HL-60 (cell line): ENCODE measurements at regions not wholly inside any gene's neighbourhood (a gene's known extent, or its start where the extent isn't known, plus 50 kb on each side); places are given as distances from the start of the nearest gene placed in this dataset.

Experiments
- CTCF ChIP-seq: IDR thresholded peaks from one replicate; pipeline ENCODE4 v1.5.1; 2011; ENCODE audit warnings: low read length, control low read depth, inconsistent platforms; ENCODE audit not compliant: insufficient read depth
- POLR2AphosphoS5 ChIP-seq: IDR thresholded peaks from 2 replicates; pipeline ENCODE4 v1.6.1; 2012; ENCODE audit warnings: low read depth
- REST ChIP-seq: IDR thresholded peaks from 2 replicates; pipeline ENCODE4 v1.6.1; 2012; ENCODE audit warnings: low read depth; ENCODE audit not compliant: insufficient replicate concordance
- SPI1 ChIP-seq: IDR thresholded peaks from 2 replicates; pipeline ENCODE4 v1.6.1; 2012; ENCODE audit warnings: low read depth, mild to moderate bottlenecking, borderline replicate concordance

DNA sequence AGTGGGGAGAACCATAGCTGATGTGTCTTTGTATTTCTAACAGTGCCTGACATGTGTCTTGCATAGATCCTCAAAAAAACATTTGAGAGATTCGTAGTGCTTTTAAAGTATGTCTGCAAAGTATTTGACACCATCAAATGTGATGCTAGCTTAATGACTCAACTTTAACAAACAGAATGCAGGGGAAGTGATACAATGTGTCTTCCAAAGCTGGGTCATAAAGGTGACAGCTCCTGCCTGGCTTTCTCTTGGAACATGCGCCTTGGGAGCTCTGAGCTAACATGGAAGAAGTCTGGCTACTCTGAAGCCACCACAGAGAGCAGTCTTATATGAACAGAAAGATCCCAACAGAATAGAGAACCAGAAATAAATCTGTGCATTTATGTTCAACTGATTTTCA lies 78.2 kb downstream of the C1D start:
- no peak for TF ChIP-seq CTCF
- TF ChIP-seq POLR2AphosphoS5 = no peak
- no peak for TF ChIP-seq REST
- TF ChIP-seq SPI1 = no peak
